SK-N-SH treated with all-trans-retinoic acid at 6 μM for 48 hours (cell line): ENCODE measurements at regions not wholly inside any gene's neighbourhood (a gene's known extent, or its start where the extent isn't known, plus 50 kb on each side); places are given as distances from the start of the nearest gene placed in this dataset.
"Not testable (repeated sequence)": the region's sequence is repeated elsewhere in the genome, so short reads cannot be mapped to it uniquely, and the experiment has no call there.

Experiments
- ATAC-seq: fragments of 200-7000 bp; cut with Tn5 transposase; 3 replicates; pipeline ENCODE4 v1.9.1; 2020; ENCODE audit warnings: mild to moderate bottlenecking, moderate library complexity
- ARNTL ChIP-seq: fragments of 450-650 bp; formaldehyde crosslinking; IDR thresholded peaks from 2 replicates; pipeline ENCODE4 v1.5.0; 2020; ENCODE audit warnings: low read depth, mild to moderate bottlenecking, moderate library complexity, borderline replicate concordance
- CSRNP3 ChIP-seq: fragments of 250-450 bp; sonication (Bioruptor Pico); IDR thresholded peaks from 2 replicates; pipeline ENCODE4 v1.5.1; 2021; ENCODE audit warnings: mild to moderate bottlenecking, moderate library complexity
- GLIS3 ChIP-seq: fragments of 250-450 bp; sonication (Bioruptor Pico); IDR thresholded peaks from 2 replicates; pipeline ENCODE4 v1.5.0; 2020; ENCODE audit warnings: mild to moderate bottlenecking, moderate library complexity
- ISL1 ChIP-seq: fragments of 250-450 bp; sonication (Bioruptor Pico); IDR thresholded peaks from 2 replicates; pipeline ENCODE4 v2.1.2; 2022; ENCODE audit warnings: mild to moderate bottlenecking, moderate library complexity
- OSR1 ChIP-seq: fragments of 250-450 bp; sonication (Bioruptor Pico); IDR thresholded peaks from 2 replicates; pipeline ENCODE4 v1.8.0; 2022; ENCODE audit warnings: moderate library complexity, mild to moderate bottlenecking, inconsistent platforms
- PPARA ChIP-seq: fragments of 250-450 bp; sonication (Bioruptor Pico); IDR thresholded peaks from 2 replicates; pipeline ENCODE4 v1.5.0; 2020; ENCODE audit warnings: mild to moderate bottlenecking, borderline replicate concordance
- RARB ChIP-seq: fragments of 250-450 bp; sonication (Bioruptor Pico); IDR thresholded peaks from 2 replicates; pipeline ENCODE4 v1.8.0; 2021; ENCODE audit warnings: mild to moderate bottlenecking, moderate library complexity
- SNAI2 ChIP-seq: fragments of 250-450 bp; sonication (Bioruptor Pico); IDR thresholded peaks from 2 replicates; pipeline ENCODE4 v1.5.0; 2020; ENCODE audit warnings: mild to moderate bottlenecking, moderate library complexity
- TCF4 ChIP-seq: fragments of 250-450 bp; sonication (Bioruptor Pico); IDR thresholded peaks from 2 replicates; pipeline ENCODE4 v1.8.0; 2021; ENCODE audit warnings: mild to moderate bottlenecking, moderate library complexity, borderline replicate concordance
- TOX ChIP-seq: fragments of 250-450 bp; sonication (Bioruptor Pico); IDR thresholded peaks from 2 replicates; pipeline ENCODE4 v1.8.0; 2021; ENCODE audit warnings: mild to moderate bottlenecking, moderate library complexity, borderline replicate concordance
- ZC3H10 ChIP-seq: fragments of 250-450 bp; sonication (Bioruptor Pico); IDR thresholded peaks from 2 replicates; pipeline ENCODE4 v1.5.1; 2021; ENCODE audit warnings: mild to moderate bottlenecking, moderate library complexity
- ZFP3 ChIP-seq: fragments of 250-450 bp; sonication (Bioruptor Pico); IDR thresholded peaks from 2 replicates; pipeline ENCODE4 v1.5.0; 2020; ENCODE audit warnings: mild to moderate bottlenecking, moderate library complexity
- ZFP30 ChIP-seq: fragments of 450-650 bp; formaldehyde crosslinking; IDR thresholded peaks from 2 replicates; pipeline ENCODE4 v1.5.0; 2022; ENCODE audit warnings: mild to moderate bottlenecking, moderate library complexity
- ZNF8 ChIP-seq: fragments of 450-650 bp; formaldehyde crosslinking; IDR thresholded peaks from 2 replicates; pipeline ENCODE4 v1.5.0; 2020; ENCODE audit warnings: mild to moderate bottlenecking, moderate library complexity
- TF ChIP-seq, protein P1 (sequence below): fragments of 250-450 bp; sonication (Bioruptor Pico); IDR thresholded peaks from 2 replicates; pipeline ENCODE4 v1.8.0; 2020; ENCODE audit warnings: mild to moderate bottlenecking, moderate library complexity, borderline replicate concordance
- TF ChIP-seq, protein P2 (sequence below): fragments of 250-450 bp; sonication (Bioruptor Pico); IDR thresholded peaks from 2 replicates; pipeline ENCODE4 v1.5.0; 2020; ENCODE audit warnings: mild to moderate bottlenecking, moderate library complexity
- TF ChIP-seq, protein P3 (sequence below): fragments of 250-450 bp; sonication (Bioruptor Pico); IDR thresholded peaks from 2 replicates; pipeline ENCODE4 v1.8.0; 2021; ENCODE audit warnings: low read depth, mild to moderate bottlenecking, moderate library complexity, borderline replicate concordance

DNA sequence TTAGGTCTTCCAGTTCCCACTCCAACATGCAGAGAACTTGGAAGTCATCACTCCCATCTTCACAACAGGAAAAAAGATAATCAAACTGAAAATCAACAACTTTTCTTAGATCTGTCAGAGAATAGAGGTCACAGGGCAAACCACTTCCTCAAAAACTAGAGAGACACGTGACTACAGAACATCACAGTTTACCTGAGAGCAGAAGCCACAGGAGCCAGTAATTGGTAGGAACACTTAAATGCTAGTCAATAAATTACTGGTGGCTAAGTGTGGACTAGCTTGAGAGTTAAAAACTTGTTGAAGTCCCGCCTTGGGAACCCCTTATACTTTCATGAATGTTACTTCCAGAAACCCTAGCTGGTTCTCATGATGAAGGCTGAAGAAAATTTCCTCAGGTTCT lies 81.1 kb downstream of the THSD1 start:
- ATAC-seq: not testable (repeated sequence)

- TF ChIP-seq CSRNP3 (CRISPR knock-in tag) (no peak), ZFP3 (CRISPR knock-in tag) (no peak), ZC3H10 (no peak), ARNTL (CRISPR knock-in tag) (no peak), GLIS3 (CRISPR knock-in tag) (no peak), SNAI2 (CRISPR knock-in tag) (no peak), ISL1 (CRISPR knock-in tag) (no peak), TCF4 (CRISPR knock-in tag) (no peak), RARB (CRISPR knock-in tag) (no peak), PPARA (no peak), TOX (CRISPR knock-in tag) (no peak), OSR1 (CRISPR knock-in tag) (no peak), ZNF8 (CRISPR knock-in tag) (no peak), ZFP30 (CRISPR knock-in tag) (no peak)
- TF ChIP-seq, protein P1, sequence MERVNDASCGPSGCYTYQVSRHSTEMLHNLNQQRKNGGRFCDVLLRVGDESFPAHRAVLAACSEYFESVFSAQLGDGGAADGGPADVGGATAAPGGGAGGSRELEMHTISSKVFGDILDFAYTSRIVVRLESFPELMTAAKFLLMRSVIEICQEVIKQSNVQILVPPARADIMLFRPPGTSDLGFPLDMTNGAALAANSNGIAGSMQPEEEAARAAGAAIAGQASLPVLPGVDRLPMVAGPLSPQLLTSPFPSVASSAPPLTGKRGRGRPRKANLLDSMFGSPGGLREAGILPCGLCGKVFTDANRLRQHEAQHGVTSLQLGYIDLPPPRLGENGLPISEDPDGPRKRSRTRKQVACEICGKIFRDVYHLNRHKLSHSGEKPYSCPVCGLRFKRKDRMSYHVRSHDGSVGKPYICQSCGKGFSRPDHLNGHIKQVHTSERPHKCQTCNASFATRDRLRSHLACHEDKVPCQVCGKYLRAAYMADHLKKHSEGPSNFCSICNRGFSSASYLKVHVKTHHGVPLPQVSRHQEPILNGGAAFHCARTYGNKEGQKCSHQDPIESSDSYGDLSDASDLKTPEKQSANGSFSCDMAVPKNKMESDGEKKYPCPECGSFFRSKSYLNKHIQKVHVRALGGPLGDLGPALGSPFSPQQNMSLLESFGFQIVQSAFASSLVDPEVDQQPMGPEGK (CRISPR knock-in tag): no peak
- TF ChIP-seq, protein P2, sequence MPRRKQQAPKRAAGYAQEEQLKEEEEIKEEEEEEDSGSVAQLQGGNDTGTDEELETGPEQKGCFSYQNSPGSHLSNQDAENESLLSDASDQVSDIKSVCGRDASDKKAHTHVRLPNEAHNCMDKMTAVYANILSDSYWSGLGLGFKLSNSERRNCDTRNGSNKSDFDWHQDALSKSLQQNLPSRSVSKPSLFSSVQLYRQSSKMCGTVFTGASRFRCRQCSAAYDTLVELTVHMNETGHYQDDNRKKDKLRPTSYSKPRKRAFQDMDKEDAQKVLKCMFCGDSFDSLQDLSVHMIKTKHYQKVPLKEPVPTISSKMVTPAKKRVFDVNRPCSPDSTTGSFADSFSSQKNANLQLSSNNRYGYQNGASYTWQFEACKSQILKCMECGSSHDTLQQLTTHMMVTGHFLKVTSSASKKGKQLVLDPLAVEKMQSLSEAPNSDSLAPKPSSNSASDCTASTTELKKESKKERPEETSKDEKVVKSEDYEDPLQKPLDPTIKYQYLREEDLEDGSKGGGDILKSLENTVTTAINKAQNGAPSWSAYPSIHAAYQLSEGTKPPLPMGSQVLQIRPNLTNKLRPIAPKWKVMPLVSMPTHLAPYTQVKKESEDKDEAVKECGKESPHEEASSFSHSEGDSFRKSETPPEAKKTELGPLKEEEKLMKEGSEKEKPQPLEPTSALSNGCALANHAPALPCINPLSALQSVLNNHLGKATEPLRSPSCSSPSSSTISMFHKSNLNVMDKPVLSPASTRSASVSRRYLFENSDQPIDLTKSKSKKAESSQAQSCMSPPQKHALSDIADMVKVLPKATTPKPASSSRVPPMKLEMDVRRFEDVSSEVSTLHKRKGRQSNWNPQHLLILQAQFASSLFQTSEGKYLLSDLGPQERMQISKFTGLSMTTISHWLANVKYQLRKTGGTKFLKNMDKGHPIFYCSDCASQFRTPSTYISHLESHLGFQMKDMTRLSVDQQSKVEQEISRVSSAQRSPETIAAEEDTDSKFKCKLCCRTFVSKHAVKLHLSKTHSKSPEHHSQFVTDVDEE (CRISPR knock-in tag): no peak
- TF ChIP-seq, protein P3, sequence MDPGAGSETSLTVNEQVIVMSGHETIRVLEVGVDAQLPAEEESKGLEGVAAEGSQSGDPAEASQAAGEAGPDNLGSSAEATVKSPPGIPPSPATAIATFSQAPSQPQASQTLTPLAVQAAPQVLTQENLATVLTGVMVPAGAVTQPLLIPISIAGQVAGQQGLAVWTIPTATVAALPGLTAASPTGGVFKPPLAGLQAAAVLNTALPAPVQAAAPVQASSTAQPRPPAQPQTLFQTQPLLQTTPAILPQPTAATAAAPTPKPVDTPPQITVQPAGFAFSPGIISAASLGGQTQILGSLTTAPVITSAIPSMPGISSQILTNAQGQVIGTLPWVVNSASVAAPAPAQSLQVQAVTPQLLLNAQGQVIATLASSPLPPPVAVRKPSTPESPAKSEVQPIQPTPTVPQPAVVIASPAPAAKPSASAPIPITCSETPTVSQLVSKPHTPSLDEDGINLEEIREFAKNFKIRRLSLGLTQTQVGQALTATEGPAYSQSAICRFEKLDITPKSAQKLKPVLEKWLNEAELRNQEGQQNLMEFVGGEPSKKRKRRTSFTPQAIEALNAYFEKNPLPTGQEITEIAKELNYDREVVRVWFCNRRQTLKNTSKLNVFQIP (CRISPR knock-in tag): no peak
- ATAC-seq: no peak
These were observed 86.1 kb downstream of the THSD1 start for GRCh38 chr13:52319876-52320275.

DNA sequence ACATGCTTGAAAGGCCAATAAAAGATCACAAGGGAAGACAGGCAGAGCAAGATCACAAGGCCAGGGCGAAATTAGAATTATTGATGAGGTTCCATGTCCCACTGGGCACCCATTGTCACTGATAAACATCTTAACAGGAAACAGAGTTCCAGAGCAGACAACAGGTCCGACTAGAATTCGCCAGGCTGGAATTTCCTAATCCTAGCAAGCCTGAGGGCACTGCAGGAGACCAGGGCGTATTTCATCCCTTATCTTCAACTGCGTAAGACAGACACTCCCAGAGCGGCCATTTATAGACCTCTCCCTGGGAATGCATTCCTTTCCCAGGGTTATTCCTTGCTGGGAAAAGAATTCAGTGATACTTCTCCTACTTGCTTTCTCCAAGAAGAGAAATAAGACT lies 96.1 kb downstream of the THSD1 start:
- not testable (repeated sequence) for ATAC-seq

DNA sequence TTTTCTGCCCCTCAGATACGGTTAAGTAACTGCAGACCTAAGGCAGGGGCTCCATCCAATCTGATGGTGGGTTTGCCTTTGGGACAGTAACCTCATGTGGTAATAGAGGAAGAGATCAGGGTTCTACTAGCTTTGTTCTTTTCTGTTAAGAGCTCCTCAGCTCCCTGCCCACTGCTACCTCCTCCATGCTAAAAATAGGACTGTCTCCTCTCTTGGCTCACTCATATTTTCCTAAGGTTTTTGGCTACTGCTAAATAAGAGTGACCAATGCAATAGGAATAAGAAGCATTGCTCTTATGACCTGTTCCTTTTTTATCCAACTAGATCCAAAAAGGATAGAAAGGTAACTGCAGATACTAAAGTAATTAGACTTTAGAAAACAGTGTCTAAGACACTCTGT lies 99.6 kb downstream of the THSD1 start:
- not testable (repeated sequence) for ATAC-seq

DNA sequence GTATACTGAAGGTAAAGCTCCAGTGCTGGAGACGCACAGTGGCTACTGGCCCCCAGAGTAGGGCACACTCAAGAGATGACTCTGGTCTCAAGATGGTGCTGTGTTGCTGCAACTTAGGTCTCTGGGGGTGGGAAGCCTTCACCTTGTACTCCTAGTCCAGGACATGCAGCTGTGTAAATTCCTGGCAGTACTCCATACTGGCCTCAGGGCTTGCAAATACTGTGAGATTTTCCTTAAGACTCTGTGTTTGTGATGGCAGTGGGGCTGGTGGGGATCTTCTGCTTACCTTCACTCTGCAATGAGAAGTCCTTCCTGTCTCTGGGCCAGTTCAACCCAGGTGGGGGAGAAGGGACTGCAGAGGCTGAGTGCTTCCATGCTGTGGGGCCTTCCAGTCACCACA lies 102.9 kb downstream of the THSD1 start:
- ATAC-seq: not testable (repeated sequence)

DNA sequence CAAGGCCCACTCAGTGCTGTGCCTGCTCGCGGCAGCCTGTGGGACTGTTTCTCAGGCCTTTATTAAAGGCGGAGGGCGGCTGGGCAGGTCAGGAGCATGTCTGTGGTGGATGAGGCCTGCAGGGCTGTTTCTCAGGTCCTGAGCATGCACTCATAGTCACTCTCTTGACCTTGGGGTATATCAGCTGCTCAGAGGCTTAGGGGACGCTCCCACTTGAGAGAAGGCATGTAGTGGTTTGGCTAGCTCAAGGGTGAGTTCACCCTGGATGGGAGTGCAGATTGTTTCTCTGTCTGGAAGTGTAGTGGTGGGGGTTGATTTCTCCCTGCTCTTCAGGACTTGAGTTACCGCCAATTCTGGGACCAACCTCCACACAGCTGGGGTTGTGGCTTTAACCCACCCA lies 103.3 kb downstream of the THSD1 start:
- not testable (repeated sequence) for ATAC-seq

- ATAC-seq: not testable (repeated sequence)
These were observed 104.1 kb downstream of the THSD1 start for GRCh38 chr13:52301810-52302400.

DNA sequence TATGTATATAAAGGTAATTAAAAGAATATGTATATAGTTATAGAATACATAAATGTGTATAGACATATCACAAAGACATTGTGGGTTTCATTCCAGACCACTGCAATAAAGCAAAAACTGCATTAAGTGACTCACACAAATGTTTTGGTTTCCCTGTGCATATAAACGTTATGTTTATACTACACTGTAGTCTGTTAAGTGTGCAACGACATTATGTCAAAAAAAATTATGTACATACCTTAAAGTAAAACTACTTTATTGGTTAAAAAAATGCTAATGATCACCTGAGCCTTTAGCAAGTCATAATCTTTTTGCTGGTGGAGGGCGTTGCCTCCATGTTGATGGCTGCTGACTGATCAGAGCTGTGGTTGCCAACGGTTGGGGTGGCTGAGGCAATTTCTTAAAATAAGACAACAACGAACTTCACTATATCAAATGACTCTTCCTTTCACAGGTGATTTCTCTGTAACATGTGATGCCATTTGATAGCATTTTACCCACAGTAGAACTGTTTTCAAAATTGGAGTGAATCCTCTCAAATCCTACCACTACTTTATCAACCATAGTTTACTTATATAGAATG lies 107.8 kb downstream of the THSD1 start:
- not testable (repeated sequence) for ATAC-seq

DNA sequence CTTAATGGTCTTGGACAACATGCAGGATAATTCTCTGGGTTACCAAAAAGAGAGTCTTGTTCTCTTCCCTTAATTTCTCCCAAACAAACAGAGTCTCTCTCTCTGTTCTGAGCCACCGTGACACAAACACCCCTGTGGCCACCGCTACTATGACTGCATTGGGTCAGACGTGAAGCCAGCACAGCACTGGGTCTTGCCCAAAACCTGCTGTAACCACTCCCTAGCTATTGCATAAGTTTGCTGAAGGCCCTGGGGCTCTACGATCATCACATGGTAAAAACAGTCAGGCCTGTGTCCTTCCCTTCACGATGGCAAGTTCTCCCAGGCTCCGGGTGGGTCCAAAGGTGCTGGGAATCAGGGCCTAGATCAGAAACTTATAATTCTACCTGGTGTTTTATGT lies 117.1 kb downstream of the THSD1 start:
- not testable (repeated sequence) for ATAC-seq

- ATAC-seq: not testable (repeated sequence)
These were observed 122.0 kb upstream of the NEK3 start for GRCh38 chr13:52281387-52281786.

GRCh38 chr13:52279408-52279807 lies 120.0 kb upstream of the NEK3 start:
- not testable (repeated sequence) for ATAC-seq

DNA sequence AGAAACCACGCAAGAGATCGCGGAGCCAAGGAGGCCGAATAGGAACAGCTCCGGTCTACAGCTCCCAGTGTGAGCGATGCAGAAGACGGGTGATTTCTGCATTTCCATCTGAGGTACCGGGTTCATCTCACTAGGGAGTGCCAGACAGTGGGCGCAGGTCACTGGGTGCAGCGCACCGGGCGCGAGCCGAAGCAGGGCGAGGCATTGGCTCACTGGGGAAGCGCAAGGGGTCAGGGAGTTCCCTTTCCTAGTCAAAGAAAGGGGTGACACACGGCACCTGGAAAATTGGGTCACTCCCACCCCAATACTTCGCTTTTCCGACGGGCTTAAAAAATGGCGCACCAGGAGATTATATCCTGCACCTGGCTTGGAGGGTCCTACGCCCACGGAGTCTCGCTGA lies 94.9 kb upstream of the NEK3 start:
- ATAC-seq: not testable (repeated sequence)
